OCI-LY7 (cell line): ENCODE measurements at regions not wholly inside any gene's neighbourhood (a gene's known extent, or its start where the extent isn't known, plus 50 kb on each side); places are given as distances from the start of the nearest gene placed in this dataset.

Experiments used
- BruUV-seq: library from RNA; stranded (reverse); fragments of 400-500 nt; replicated peaks from 2 replicates; lab custom pipeline; 2021; lab: Mats Ljungman, UMichigan
- CTCF ChIA-PET: fragments of 300-600 bp; sonication (Branson Sonifier 250); formaldehyde crosslinking; loops from one replicate; lab custom pipeline; 2022; ENCODE audit warnings: antibody characterized with exemption; ENCODE audit not compliant: unreplicated experiment; lab: Charles Lee
- POLR2A ChIA-PET: fragments of 300-600 bp; sonication (Branson Sonifier 250); formaldehyde crosslinking; loops from one replicate; lab custom pipeline; 2022; ENCODE audit warnings: antibody characterized with exemption; lab: Charles Lee
- DNase-seq: peaks from one replicate; pipeline ENCODE4 v3.0.0-alpha.2; 2015; ENCODE audit warnings: low spot score
- H2AFZ ChIP-seq: fragments of 200-600 bp; sonication (generic), shearing (Covaris generic); 2 replicates; pipeline ENCODE4 v1.6.1; 2014; ENCODE audit warnings: mild to moderate bottlenecking, antibody characterized with exemption, low read length, moderate library complexity
- H3K27ac ChIP-seq: fragments of 200-600 bp; sonication (generic); 2 replicates; pipeline ENCODE4 v1.5.1; 2014; ENCODE audit warnings: mixed run types, low read depth, mild to moderate bottlenecking, moderate library complexity, low read length, inconsistent platforms; ENCODE audit not compliant: poor library complexity, severe bottlenecking
- H3K36me3 ChIP-seq: fragments of 200-600 bp; sonication (generic); 2 replicates; pipeline ENCODE4 v1.6.1; 2014; ENCODE audit warnings: mild to moderate bottlenecking, antibody characterized with exemption, low read length, moderate library complexity, mixed read lengths; ENCODE audit not compliant: insufficient read depth
- H3K4me1 ChIP-seq: fragments of 200-600 bp; sonication (generic); 2 replicates; pipeline ENCODE4 v1.5.1; 2014; ENCODE audit warnings: mild to moderate bottlenecking, low read length; ENCODE audit not compliant: insufficient read depth, poor library complexity, severe bottlenecking
- H3K4me2 ChIP-seq: fragments of 200-600 bp; sonication (generic); 2 replicates; pipeline ENCODE4 v1.6.1; 2014; ENCODE audit warnings: mild to moderate bottlenecking, low read length
- H3K4me3 ChIP-seq: fragments of 200-600 bp; sonication (generic); 2 replicates; pipeline ENCODE4 v1.5.1; 2014; ENCODE audit warnings: mild to moderate bottlenecking, low read depth, low read length; ENCODE audit not compliant: poor library complexity, severe bottlenecking
- H3K79me2 ChIP-seq: fragments of 200-600 bp; sonication (generic); 2 replicates; pipeline ENCODE4 v1.6.1; 2016; ENCODE audit warnings: low read depth, mild to moderate bottlenecking, low read length, moderate library complexity, mixed read lengths; ENCODE audit not compliant: insufficient read depth
- H3K9me2 ChIP-seq: fragments of 200-600 bp; sonication (generic); 2 replicates; pipeline ENCODE4 v1.6.1; 2016; ENCODE audit warnings: mild to moderate bottlenecking, low read length, mixed read lengths; ENCODE audit not compliant: insufficient read depth
- H3K9me3 ChIP-seq: fragments of 200-600 bp; sonication (generic); 2 replicates; pipeline ENCODE4 v1.6.1; 2014; ENCODE audit warnings: mild to moderate bottlenecking, mixed run types, low read length, mixed read lengths
- H4K20me1 ChIP-seq: fragments of 200-600 bp; sonication (generic); 2 replicates; pipeline ENCODE4 v1.6.1; 2014; ENCODE audit warnings: mild to moderate bottlenecking, antibody characterized with exemption, low read length, moderate library complexity, mixed read lengths; ENCODE audit not compliant: insufficient read depth
- EZH2phosphoT487 ChIP-seq: fragments of 200-600 bp; sonication (generic); IDR thresholded peaks from 2 replicates; pipeline ENCODE4 v1.6.1; 2018; ENCODE audit warnings: low read depth, borderline replicate concordance, mild to moderate bottlenecking, mixed run types, antibody characterized with exemption, low read length, moderate library complexity, mixed read lengths
- intact Hi-C: fragments of 100-400 bp; cut with micrococcal nuclease; formaldehyde crosslinking; loops from one replicate; pipeline ENCODE4 v1.10.0; 2022; ENCODE audit not compliant: unreplicated experiment
- TF ChIP-seq, protein P1 (sequence below): fragments of 200-600 bp; sonication (generic); conservative IDR thresholded peaks from 2 replicates; pipeline ENCODE4 v1.5.1; 2014; ENCODE audit warnings: mild to moderate bottlenecking, antibody characterized with exemption, low read length, moderate library complexity, mixed read lengths

DNA sequence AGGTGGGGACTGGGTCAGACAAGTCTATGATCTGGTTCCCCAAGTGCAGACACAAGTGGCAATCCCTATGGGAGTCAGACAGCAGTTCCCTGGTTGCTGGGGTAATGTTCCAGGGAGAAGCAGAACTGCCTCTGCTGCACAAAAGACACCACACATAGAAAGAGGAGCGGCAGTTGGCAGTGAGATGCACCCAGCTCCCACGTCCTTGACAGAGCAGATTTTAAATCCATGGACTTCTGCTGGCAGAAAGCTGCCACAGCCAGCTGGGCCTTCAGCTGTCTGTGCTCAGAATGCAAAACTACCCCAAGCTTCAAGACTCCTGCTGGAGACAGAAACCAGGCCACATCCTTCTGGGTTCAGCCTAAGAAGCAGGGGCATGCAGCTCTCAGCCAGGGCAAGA is 147.2 kb downstream of the ETAA1 start:
- Histone ChIP-seq H3K9me2 (no peaks in the 10 kb centered on the region), H3K79me2 (no peaks in the 10 kb centered on the region), H3K27ac (no peak overlapping the region), H2AFZ (no peak overlapping the region), H3K4me2 (no peak overlapping the region), H3K36me3 (no peaks in the 10 kb centered on the region), H3K4me3 (no peak overlapping the region), H4K20me1 (no peaks in the 10 kb centered on the region), H3K4me1 (no peaks in the 10 kb centered on the region), H3K9me3 (no peaks in the 10 kb centered on the region)
- DNase-seq, result no peak
- ChIA-PET POLR2A (no interaction called here), CTCF (no interaction called here)
- intact Hi-C loops, result no loop called here
- no peak for TF ChIP-seq EZH2phosphoT487
- TF ChIP-seq, protein P1, sequence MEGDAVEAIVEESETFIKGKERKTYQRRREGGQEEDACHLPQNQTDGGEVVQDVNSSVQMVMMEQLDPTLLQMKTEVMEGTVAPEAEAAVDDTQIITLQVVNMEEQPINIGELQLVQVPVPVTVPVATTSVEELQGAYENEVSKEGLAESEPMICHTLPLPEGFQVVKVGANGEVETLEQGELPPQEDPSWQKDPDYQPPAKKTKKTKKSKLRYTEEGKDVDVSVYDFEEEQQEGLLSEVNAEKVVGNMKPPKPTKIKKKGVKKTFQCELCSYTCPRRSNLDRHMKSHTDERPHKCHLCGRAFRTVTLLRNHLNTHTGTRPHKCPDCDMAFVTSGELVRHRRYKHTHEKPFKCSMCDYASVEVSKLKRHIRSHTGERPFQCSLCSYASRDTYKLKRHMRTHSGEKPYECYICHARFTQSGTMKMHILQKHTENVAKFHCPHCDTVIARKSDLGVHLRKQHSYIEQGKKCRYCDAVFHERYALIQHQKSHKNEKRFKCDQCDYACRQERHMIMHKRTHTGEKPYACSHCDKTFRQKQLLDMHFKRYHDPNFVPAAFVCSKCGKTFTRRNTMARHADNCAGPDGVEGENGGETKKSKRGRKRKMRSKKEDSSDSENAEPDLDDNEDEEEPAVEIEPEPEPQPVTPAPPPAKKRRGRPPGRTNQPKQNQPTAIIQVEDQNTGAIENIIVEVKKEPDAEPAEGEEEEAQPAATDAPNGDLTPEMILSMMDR, result no peak
- BruUV-seq, result no TSS peak

DNA sequence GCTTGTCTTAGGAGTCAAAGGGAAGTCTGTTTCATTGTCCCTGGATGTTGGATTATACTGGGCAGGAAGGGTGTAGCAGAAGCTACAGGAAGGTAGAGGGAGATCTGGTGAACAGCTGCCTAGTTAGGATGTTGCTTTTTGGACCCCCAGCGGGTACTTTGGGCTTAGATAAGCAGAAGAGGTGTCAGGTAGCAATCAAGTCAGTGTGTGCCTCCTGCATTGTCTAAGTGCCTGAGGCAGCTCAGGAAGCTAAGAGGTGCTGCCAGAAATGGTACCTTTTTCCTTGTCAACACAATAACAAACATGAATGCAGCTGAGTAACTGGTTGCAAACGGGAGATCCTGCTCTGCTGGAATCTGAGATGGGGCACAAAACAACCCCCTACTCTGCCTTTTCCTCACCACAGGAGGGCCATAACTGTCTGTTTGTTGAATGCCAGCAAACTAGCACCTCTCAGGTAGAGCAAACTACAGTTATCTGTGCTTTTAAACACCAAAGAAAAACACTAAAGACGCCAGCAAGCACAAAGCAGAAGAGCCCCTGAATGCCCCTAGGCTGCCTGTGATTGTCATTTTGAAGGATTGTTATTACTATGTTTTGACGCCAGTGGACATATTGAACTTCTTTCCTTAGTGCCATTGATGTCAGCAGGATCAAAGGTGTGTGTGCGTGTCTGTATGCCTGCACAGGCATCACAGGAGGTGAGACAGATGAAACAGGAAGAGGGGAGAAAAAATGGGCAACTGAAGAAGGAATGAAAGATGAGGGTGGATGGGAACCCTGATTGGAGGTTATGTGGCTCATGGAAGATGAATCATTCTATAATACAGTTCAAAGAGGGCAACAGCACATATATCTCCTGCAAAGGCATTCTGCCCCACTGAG is 151.4 kb downstream of the ETAA1 start:
- Histone ChIP-seq H3K79me2 (no peaks in the 10 kb centered on the region), H3K36me3 (no peaks in the 10 kb centered on the region), H2AFZ (no peak overlapping the region), H3K9me2 (no peaks in the 10 kb centered on the region), H3K4me1 (no peaks in the 10 kb centered on the region), H3K9me3 (no peaks in the 10 kb centered on the region), H4K20me1 (no peaks in the 10 kb centered on the region), H3K27ac (no peak overlapping the region), H3K4me2 (no peak overlapping the region), H3K4me3 (no peak overlapping the region)
- TF ChIP-seq, protein P1, result no peak
- TF ChIP-seq EZH2phosphoT487, result no peak
- no TSS peak for BruUV-seq
- ChIA-PET CTCF (no interaction called here), POLR2A (no interaction called here)
- intact Hi-C loops, result no loop called here
- DNase-seq, result no peak

DNA sequence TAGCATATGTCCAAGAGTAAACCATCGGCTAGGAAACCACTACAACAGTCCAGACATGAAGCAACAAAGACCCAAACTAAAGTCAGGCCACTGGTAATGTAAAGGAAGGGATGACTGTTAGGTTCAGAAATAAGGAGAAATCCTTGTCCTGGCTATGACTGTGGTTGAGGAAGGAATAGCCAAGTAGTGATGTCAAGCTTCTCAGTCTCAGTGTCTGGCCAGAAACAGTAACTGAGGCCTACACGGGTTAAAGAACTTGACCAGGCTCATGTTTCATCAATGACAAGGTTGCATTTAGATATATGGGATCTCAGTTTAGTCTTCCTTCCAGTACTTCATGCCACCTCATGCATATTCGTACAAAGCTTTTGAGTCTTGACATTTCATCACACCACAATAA is 162.0 kb downstream of the ETAA1 start:
- ChIA-PET CTCF (no interaction called here), POLR2A (no interaction called here)
- TF ChIP-seq, protein P1, result no peak
- no peak for TF ChIP-seq EZH2phosphoT487
- BruUV-seq, result no TSS peak
- Histone ChIP-seq H3K79me2 (no peaks in the 10 kb centered on the region), H3K9me3 (no peaks in the 10 kb centered on the region), H3K27ac (no peak overlapping the region), H4K20me1 (no peaks in the 10 kb centered on the region), H3K4me2 (no peak overlapping the region), H3K4me3 (no peak overlapping the region), H2AFZ (no peak overlapping the region), H3K36me3 (no peaks in the 10 kb centered on the region), H3K9me2 (no peaks in the 10 kb centered on the region), H3K4me1 (no peaks in the 10 kb centered on the region)
- intact Hi-C loops, result no loop called here
- no peak for DNase-seq
